Osteocyte (in vitro differentiated cells): ENCODE measurements at regions not wholly inside any gene's neighbourhood (a gene's known extent, or its start where the extent isn't known, plus 50 kb on each side); places are given as distances from the start of the nearest gene placed in this dataset.
"Not testable (repeated sequence)": the region's sequence is repeated elsewhere in the genome, so short reads cannot be mapped to it uniquely, and the experiment has no call there.

Source experiments
- DNase-seq: peaks from one replicate; pipeline ENCODE4 v3.0.0; 2021; ENCODE audit warnings: mixed read lengths; ENCODE audit not compliant: unreplicated experiment; ENCODE audit errors: extremely low spot score
- H3K27ac Mint-ChIP-seq: one replicate; pipeline ENCODE4 v1.8.0; 2021; ENCODE audit warnings: mild to moderate bottlenecking, mixed read lengths; ENCODE audit not compliant: unreplicated experiment
- H3K27me3 Mint-ChIP-seq: one replicate; pipeline ENCODE4 v1.8.0; 2021; ENCODE audit warnings: mixed read lengths; ENCODE audit not compliant: unreplicated experiment
- H3K36me3 Mint-ChIP-seq: one replicate; pipeline ENCODE4 v1.8.0; 2021; ENCODE audit warnings: mixed read lengths; ENCODE audit not compliant: unreplicated experiment
- H3K4me1 Mint-ChIP-seq: one replicate; pipeline ENCODE4 v1.8.0; 2021; ENCODE audit warnings: mixed read lengths; ENCODE audit not compliant: unreplicated experiment
- H3K4me3 Mint-ChIP-seq: one replicate; pipeline ENCODE4 v1.8.0; 2021; ENCODE audit warnings: mild to moderate bottlenecking, moderate library complexity, mixed read lengths; ENCODE audit not compliant: unreplicated experiment
- H3K9me3 Mint-ChIP-seq: one replicate; pipeline ENCODE4 v1.8.0; 2021; ENCODE audit warnings: mixed read lengths; ENCODE audit not compliant: unreplicated experiment
- TF ChIP-seq, protein P1 (sequence below): fragments of 200-600 bp; sonication (generic); IDR thresholded peaks from 2 replicates; pipeline ENCODE4 v1.5.0; 2021; ENCODE audit warnings: antibody characterized with exemption, mild to moderate bottlenecking, moderate library complexity

DNA sequence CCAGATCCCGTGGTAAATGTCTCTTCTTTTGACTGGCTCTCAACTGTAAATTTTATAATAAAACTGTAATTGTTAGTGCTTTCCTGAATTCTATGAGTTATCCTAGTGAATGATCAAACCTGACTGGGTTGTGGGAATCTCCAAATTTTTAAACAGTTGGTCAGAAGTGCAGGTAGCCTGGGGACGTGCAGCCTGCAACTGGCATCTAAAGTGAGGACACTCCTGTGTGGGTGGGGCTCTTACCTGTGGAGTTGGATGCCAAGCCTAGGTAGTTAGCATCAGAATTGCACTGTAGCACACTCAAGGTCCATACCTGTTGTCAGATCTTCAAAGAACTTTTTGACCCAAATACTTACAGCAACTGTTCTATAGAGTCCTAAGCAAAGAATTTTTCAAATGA lies 207.1 kb upstream of the NBEA start:
- H3K9me3 Mint-ChIP-seq = no peaks in the 10 kb centered on the region
- peaks cover 3% of the 10 kb centered on the region for H3K27me3 Mint-ChIP-seq
- H3K36me3 Mint-ChIP-seq = no peaks in the 10 kb centered on the region
- H3K4me1 Mint-ChIP-seq = no peaks in the 10 kb centered on the region
- no peak for DNase-seq
- no peak overlapping the region for H3K27ac Mint-ChIP-seq
- TF ChIP-seq, protein P1, sequence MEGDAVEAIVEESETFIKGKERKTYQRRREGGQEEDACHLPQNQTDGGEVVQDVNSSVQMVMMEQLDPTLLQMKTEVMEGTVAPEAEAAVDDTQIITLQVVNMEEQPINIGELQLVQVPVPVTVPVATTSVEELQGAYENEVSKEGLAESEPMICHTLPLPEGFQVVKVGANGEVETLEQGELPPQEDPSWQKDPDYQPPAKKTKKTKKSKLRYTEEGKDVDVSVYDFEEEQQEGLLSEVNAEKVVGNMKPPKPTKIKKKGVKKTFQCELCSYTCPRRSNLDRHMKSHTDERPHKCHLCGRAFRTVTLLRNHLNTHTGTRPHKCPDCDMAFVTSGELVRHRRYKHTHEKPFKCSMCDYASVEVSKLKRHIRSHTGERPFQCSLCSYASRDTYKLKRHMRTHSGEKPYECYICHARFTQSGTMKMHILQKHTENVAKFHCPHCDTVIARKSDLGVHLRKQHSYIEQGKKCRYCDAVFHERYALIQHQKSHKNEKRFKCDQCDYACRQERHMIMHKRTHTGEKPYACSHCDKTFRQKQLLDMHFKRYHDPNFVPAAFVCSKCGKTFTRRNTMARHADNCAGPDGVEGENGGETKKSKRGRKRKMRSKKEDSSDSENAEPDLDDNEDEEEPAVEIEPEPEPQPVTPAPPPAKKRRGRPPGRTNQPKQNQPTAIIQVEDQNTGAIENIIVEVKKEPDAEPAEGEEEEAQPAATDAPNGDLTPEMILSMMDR = no peak
- H3K4me3 Mint-ChIP-seq = no peak overlapping the region

DNA sequence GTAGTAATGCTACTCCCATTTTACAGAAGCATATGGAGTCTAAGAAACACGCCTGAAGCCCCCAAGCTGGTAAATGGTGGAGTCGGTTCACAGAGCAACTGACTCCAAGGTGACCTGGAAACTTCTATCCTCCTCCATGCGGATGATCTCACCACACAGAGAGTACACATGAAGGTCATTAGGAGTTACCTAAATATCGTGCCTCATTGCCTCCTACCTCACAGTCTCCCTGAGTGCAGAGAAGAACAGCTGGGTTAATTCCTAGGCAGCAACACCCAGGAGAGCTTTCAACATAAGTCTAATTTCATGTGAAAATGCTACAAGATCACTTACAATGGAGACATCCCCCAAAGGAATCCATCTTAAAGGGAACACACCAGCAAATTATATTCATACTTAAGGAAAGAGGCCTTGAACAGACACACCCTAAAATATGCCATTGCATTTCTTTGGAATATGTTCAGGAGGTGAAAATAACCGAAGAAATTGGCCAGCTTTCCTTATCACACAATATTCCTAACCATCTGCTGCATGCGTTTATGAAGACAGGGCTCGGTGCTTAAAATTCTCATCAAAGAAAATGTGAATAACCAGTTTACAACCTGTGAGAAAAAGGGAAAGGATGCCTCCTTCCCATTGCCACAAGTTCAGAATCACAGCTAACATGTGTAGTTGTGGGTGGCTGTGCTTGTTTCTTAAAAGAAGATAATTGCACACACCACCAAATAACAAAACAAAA lies 203.6 kb upstream of the NBEA start:
- peaks cover 5% of the 10 kb centered on the region for H3K9me3 Mint-ChIP-seq
- no peak overlapping the region for H3K27ac Mint-ChIP-seq
- TF ChIP-seq, protein P1 = no peak
- H3K4me1 Mint-ChIP-seq = no peaks in the 10 kb centered on the region
- no peaks in the 10 kb centered on the region for H3K36me3 Mint-ChIP-seq
- no peak overlapping the region for H3K4me3 Mint-ChIP-seq
- DNase-seq = no peak
- no peaks in the 10 kb centered on the region for H3K27me3 Mint-ChIP-seq

DNA sequence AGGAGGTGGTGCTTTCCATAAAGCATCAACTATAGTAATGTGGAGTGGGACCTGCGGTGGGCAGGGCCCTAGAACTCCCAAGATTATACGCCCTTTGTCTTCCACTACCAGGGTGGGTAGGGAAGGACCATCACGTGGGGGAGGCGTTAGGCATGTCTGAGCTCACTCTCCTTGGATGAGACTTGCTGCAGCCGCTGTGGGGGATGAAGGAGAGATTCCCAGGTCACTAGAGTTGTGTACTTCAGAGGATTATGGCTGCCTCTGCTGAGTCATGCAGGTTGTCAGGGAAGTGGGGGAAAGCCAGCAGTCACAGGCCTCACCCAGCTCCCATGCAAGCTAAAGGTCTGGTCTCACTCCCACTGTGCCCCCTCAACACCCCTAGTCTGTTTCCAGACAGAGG lies 195.0 kb upstream of the NBEA start:
- H3K36me3 Mint-ChIP-seq, H3K27me3 Mint-ChIP-seq, H3K4me1 Mint-ChIP-seq, H3K9me3 Mint-ChIP-seq, H3K4me3 Mint-ChIP-seq, DNase-seq, H3K27ac Mint-ChIP-seq: not testable (repeated sequence)

DNA sequence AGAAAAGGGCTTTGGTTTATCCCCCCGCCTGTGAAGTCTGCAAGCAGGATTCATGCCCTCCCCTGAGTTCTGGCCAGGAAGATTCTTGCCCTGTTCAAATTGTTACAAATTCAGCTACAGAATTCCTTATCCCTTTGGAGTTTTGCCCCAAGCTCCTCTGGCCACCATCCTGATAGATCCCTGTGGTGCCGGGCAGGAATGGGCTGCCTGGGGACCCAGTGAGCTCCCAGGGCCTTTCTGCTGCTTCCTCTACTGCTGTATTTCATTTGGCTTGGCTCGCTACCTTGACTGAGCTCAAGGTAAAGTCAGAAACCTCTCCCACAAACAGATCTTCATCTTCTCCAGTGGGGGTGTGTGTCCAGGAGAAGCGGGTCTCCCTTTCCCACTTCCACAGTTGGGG lies 194.6 kb upstream of the NBEA start:
- H3K27ac Mint-ChIP-seq = no peak overlapping the region
- H3K4me3 Mint-ChIP-seq = no peak overlapping the region
- DNase-seq = no peak
- H3K9me3 Mint-ChIP-seq = peaks cover 5% of the 10 kb centered on the region
- TF ChIP-seq, protein P1 = no peak
- peaks cover 10% of the 10 kb centered on the region for H3K27me3 Mint-ChIP-seq
- H3K4me1 Mint-ChIP-seq = peaks cover 4% of the 10 kb centered on the region
- no peaks in the 10 kb centered on the region for H3K36me3 Mint-ChIP-seq

DNA sequence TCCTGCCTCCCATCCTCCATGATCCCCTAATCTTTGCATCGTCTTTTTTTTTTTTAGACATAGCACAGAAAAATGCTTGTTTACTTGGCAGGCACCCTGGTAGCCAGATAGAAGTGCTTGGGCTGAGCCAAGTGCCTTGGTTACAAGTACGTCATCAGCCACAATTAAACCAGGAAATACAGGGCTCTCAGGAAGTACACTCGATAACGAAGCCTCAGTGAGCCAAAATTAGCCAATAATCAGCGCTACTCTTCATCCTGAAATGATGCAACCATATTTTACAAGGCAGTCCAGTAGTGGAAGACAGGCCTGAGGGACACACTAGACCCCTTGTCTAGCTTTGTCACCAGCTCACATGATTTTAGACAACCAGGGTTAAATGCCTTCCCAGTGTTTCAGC lies 194.0 kb upstream of the NBEA start:
- DNase-seq = no peak
- peaks cover 4% of the 10 kb centered on the region for H3K4me1 Mint-ChIP-seq
- TF ChIP-seq, protein P1 = no peak
- no peak overlapping the region for H3K4me3 Mint-ChIP-seq
- no peak overlapping the region for H3K27ac Mint-ChIP-seq
- peaks cover 10% of the 10 kb centered on the region for H3K27me3 Mint-ChIP-seq
- no peaks in the 10 kb centered on the region for H3K36me3 Mint-ChIP-seq
- H3K9me3 Mint-ChIP-seq = peaks cover 2% of the 10 kb centered on the region
